GM18508 (cell line): ENCODE measurements at regions not wholly inside any gene's neighbourhood (a gene's known extent, or its start where the extent isn't known, plus 50 kb on each side); places are given as distances from the start of the nearest gene placed in this dataset.

Experiments used
- ATAC-seq: cut with Tn5 transposase; IDR thresholded peaks from one replicate; pipeline ENCODE4 v1.9.1; 2021; ENCODE audit warnings: moderate number of reproducible peaks; ENCODE audit not compliant: insufficient read depth, unreplicated experiment

DNA sequence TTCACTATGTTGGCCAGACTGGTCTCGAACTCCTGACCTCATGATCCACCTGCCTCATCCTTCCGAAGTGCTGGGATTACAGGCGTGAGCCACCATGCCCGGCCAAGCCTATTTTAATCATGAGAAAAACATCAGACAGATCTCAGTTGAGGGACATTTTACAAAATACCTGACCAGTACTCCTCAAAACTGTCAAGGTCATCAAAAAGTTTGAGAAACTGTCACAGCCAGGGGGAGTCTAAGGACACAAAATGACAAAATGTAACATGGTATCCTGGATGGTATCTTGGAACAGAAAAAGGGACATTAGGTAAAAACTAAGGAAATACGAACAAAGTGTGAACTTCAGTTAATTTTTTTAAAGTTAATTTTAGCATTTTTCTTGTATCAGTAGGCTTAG, 219.8 kb upstream of the PPP1R3A start:
- ATAC-seq = no peak

DNA sequence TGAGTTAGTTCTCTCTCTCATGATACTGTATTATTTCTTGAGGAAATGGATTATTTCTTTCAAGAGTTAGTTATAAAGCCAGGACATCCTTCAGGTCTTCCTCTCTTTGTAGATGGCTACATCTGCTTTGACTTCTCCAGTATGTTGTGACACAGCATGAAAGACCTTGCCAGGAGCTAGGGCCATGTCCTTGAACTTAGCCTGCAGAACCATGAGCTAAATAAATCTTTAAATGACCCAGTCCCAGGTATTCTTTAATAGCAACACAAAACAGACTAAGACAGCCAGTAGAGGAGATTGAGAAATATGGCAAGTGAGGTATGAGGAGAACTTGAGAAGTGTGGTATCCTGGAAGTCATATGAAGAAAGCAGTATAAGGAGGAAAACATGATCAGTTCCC, 214.9 kb upstream of the PPP1R3A start:
- no peak for ATAC-seq

DNA sequence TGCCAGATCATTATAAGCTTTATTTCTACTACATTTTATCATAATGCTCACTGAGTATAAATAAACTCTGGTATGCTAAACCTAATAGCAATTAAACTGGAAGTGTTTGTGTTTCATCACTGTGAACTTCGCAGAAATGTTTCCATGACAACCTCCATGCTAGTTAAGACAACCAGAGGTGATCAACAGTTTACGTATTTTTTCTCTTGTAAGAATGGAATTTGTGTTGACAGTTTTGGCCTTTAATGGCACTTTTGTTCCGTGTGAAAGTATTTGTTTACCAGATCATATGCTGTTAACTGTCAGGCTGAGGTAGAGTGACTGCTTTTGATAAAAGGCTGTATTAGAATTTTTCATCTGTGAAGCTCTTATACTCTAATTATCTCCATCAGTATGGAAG, 212.1 kb upstream of the PPP1R3A start:
- ATAC-seq = no peak

DNA sequence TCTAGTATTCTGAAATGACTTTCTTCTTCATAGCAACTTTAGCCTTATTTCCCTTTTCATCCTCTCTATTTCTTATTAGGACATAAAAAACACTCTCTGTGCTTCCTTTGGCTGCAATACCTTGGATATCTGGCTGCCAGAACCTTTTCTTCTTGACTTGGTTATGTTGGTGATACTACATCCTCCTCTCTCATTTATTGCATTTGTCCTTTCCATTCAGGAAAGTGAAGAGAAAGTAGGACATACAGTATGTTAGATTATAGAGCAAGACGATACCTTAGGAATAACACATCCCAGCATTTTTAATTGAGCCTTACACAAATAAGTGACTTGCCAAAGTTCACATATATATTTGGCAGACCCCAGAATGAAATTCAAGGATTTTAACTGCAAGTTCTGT, 210.1 kb upstream of the PPP1R3A start:
- no peak for ATAC-seq

DNA sequence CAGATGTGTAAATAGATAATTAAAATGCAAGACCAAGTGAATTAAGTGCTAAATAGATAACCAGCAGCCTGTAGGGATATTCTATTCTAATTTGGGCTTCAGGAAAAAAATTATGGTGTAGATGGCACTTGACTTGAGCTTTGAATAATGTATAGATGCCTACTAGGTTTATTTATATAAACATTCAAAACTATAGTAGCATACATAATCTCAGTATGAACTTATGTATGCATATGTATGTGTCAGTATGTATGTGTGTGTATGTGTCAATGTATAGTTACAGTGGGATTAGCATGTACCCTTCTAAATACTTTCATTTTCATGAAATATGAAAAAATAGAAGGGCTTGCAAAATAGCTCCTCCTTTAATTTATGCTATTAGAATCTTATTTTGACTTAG, 207.3 kb upstream of the PPP1R3A start:
- ATAC-seq = no peak

DNA sequence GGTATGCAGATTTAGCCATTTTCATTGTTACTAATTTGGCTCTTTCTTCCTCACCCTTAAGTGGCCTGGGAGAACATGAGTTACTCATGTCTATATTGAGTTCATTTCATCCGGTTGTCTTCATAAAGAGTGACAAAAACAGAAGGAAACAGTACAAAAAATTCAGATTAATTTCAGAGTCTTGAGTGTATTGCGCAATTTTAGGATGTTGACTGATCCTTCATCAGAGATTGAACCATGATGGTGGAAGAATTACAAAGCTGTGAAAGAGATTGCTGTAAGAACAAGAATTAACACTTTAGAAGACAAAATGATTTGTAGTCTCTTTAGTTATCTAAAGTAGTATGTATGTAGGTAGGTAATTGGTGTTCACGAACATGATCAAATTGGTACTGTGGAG, 194.0 kb upstream of the PPP1R3A start:
- ATAC-seq = no peak

DNA sequence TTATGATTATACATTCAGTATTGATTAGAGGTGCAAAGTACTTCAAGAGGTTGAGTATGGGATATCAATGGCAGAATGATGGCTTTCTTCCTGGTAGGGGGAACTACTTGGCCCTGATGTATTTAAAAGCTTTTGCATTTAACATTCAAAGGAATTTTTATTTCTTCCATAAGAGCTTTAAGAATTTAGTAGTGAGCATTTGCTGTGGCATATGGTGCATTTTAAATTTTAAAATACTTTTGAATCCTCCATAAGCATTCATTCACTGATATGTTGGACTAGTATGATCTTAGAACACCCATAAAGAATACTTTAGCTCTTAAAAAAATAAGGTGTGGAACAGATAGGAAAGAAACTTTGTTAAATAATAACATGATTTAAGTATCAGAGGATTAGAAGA, 191.9 kb upstream of the PPP1R3A start:
- ATAC-seq = no peak

DNA sequence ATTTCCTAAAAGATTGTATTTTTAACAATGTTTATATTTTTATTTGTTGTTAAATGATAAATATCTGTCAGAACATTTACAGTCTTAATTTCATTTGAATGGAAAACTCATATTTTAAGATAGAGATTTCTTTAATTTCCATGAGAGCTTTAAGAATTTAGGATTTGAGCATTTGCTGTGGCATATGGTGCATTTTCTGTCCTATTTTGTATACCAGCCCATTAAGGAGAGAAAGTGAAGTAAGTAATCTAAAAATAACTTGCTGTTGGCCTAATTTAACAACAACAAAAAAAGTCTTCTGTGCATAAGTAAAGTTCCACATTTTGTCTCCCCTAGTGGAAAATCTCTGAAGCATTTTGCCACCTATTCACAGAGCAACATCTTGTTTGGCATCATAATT, 190.9 kb upstream of the PPP1R3A start:
- no peak for ATAC-seq

DNA sequence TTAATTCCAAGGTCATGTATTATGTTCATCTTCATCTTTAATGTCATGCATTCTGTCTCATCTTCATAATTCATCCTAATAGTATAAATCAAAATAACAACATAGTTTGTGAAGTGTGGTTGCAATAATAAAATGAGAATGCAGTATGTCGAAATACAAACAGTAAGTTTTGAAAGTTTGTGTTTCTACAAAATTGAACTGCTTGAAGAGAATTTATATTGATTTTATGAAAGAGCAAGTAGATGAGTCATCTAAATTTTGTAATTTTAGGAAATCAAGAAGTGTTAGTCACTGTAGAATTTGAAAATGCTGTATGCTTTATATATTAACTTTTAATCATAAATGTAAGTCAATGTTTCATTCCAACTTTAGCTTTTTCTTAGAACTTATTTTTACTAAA, 190.5 kb upstream of the PPP1R3A start:
- no peak for ATAC-seq

DNA sequence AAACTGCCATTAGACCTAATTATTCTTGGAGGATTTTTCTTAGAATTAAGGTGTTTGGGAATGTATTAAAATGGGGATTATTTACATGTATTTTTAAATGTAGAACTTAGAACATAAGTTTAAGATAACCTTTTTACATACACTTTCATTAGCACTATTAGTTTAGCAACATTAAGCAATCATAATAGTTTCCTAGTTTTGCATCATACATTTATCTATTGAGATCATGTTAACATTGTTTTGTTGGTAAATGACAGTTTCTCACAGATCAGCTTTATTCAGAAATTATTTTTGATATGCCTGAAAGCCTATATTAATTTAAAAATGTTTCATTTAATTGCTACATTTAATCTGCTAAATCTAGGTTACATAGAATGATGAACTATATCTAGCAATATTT, 189.7 kb upstream of the PPP1R3A start:
- no peak for ATAC-seq

DNA sequence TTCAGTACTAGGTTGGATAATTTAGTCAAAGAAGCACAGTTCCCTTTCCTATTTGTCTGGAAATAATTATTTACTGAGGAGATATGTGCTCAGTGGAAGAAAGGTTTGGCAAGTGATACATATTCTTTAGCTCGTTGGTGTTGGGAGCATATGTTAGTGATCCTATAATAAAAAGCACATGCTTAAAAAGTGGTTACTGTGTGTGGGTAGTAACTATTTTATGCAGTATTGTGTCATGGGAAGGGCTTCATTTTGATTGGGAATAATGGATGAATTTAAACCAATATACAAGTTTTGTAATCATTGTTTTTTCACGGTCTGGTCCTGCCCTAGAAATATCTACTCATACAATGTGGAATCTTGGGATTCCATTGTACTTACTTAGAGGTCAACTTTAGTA, 188.7 kb upstream of the PPP1R3A start:
- ATAC-seq = no peak

DNA sequence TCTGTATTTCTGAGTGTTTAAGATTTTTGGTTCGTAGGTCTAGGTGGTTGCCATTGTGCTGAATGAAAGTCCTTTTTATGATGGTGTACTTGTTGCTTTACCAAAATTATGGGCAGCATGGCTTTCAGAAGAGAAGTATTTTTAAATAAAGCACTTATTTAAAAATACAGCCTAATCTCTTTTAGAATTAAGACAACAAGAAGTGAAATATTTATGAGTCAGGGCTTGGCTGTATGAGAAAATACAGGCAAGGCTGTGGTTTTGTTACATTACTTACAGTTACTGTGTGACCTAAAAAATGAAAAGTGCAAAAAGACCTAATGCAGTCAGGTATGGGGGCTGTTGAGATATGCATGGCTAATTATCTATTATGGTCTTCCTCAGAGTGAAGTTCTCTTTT, 185.2 kb upstream of the PPP1R3A start:
- no peak for ATAC-seq

DNA sequence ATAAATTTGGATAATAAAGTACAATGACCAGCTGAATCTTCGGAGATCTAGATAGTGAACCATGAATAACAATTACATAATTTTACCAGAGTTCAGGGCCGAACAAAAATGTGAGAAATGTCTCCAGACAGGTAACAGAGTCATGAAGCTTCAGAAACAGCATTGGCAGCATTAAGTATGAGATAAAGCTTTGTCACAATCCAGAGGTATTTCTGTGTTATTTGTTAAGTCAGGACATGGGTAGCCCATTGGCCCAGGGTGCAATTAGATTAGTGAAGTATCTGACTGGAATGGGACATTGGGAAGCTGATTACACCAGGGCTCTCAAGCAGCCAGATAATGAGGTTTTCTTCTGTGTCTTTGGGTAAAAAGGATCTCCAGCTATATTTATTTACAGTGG, 184.2 kb upstream of the PPP1R3A start:
- ATAC-seq = no peak

DNA sequence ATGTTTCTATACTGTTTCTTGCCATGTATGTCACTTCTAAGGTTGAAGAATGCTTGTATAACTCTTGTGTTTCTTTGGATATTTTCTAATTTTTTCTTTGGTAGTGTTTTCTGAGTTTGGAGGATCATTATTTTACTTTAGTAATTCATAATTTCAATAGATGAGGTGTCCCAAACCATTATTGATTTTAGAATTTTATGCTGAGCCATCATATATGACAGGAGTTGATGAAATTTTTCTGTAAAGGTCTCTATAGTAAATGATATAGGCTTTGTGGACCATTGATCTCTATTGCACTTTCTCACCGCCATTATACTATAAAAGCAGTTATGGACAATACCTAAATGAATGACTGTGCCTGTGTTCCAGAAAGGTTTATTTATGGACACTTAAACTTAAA, 183.3 kb upstream of the PPP1R3A start:
- ATAC-seq = no peak

DNA sequence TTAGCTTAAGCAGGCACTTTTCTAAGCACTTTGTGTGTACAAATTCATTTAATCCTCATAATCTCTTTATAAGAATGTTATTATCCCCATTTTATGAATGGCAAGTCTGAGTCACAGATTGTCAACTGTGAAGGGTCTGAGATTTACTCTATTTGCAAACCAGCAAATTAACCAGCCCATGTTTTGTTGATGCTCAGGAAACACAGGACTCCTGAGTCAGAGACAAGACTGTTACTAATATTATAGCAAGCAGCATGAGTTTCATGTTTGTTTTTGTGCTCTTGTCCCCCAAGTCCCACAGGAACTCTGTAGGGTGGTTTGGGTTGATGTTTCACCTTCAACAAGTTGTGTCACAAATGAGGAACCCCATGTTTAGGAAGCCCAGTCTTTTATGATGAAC, 182.0 kb upstream of the PPP1R3A start:
- ATAC-seq = no peak

DNA sequence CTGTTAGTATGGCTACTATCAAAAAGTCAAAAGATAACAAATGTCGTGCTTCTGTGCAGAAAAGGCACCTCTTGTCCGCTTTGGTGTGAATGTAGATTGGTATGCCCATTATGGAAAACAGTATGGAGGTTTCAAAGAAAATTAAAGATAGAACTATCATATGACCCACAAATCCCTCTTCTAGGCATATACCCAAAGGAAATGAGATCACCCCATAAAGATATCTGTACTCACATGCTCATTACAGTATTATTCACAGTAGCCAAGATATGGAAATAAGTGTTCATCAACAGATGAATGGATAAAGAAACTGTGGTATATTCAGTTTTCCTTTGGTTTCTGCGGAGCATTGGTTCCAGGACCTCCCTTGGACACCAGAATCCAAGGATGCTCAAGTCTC, 180.5 kb upstream of the PPP1R3A start:
- no peak for ATAC-seq

DNA sequence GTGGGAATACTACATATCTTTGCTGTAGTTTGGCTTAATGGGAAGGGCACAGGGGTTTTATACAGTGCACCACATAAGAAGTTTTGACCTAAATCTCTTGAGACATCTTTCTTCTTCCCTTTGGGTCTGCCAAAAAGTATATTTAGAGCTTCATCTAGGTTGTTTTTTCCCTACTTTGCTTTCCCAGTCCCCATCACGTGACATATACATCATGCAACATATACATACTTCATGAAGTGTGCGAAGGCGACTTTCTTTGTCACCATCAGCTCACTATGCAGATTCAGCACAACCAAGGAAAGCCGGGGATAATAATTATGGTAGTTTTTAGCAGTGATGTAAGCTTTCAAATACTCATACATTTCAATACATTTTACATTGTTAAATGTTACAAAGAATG, 177.1 kb upstream of the PPP1R3A start:
- ATAC-seq = no peak

DNA sequence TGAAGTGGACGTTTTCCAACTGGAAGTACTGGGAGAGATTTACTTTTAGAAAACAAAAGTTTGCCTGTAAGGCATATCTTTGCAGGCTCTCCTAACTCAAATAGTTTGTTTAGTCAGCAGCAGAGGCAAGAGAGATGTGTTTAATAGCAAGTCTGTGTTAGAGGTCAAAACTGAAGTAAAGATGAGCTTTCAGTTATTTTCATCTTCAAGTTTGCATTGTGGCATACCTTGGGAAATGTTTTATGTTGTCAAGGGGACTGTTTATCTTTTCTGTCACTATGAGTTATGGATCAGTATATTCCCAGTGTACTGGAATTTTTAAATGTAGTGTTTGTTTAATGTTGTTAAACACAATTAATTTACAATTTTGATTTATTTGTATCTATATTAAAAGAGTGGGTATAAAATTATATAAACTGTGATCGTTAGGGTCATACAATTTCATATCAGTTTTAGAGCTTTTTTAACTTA, 169.7 kb upstream of the PPP1R3A start:
- ATAC-seq = no peak

DNA sequence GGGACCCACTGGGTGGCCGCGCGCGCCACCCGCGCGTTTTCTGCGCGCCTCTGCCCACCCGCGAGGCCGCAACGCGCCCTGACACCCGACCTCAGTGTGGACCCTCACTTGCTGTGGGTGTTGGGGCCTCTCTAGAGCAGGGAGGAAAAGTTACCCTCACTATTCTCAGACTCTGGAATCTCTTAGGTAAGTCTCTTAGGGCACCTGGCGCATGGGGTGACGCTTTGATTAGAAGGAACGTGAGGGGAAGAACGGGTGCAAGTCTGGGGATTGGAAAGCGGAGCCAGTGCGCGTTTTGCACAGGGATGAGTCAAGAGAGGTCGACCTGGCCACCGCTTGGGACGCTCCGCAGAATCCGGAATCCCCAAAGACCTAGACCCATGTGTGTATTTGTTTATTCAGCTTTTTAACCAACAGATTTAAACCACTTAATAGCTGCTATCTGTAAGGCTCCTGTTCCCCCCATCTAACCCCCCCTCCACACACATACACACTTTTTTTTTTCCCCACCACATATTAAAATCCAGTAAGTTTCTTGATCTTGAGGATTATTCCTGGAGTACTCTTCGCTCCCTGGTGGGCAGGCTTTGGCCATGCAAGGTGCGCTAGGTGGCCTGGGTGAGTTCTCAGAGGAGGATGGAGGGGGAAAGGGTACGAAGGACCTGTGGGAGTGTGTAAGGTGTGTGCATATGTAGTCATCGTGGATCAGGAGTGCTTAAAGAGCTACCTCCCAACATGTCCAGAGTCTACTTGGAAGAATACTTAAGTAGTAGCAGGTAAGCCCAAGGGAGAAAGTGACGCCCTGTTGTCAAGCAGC, 169.1 kb upstream of the PPP1R3A start:
- no peak for ATAC-seq

DNA sequence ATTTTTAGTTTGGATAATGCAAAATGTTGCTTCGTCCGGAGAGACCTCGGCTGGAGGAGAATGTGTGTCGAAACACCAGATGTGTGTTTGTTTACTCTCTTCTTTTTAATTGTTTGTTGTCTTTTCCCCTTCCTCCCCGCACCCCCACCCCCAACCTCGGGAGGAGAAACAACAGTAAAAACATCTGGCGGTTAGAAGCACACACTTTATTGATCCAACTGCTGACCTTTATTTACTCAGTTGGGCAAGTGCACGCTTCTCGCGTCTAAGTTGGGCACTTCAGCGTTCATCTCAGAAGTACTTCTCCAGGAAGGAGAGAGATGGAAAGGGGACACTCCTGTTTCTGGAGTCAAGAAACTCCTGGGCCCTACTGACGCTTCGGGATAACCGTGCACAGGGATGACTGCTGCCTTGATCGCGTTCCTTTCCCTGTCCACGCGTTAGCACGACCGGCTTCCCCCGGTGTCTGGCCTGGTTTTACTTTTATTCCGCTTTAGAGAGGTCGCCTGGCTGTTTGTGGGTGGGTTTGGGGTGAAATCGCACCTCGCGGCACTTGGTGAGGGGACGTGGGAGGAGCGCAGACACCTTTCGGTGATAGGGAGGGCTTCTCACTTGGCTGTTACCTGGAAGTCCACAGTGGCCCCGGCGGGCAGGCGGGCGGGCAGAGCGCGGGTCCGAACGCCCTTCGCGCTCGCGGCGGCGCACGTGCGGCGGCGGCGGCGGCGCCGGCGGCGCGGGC, 168.3 kb upstream of the PPP1R3A start:
- no peak for ATAC-seq

DNA sequence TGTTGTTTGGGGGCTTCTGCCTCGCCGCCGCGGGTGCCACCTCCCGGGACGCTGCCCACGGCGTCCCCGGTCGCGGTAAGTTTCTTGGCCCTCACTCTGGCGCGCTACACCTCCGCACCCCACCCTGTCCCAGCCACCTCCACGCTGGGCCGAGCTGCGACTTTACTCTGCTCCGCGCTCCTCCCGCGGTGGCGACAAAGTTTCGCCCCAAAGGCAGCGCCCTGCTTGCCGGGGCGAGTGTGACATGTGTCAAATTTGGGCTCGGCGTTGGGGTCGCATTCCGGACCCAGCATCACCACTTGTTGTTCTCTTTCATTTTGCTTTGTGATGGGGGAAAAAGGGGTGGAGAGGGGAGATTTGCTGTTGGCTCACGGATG, 167.7 kb upstream of the PPP1R3A start:
- no peak for ATAC-seq
